Vagina (tissue), 2 donors: ENCODE measurements at regions not wholly inside any gene's neighbourhood (a gene's known extent, or its start where the extent isn't known, plus 50 kb on each side); places are given as distances from the start of the nearest gene placed in this dataset.

Experiments used
- CTCF ChIP-seq, 3 experiments: fragments of 450-650 bp in 2 of 3; fragments of 200-600 bp in 1 of 3; sonication (generic) in 1 of 3; IDR thresholded peaks; one replicate each; pipeline ENCODE4 v1.5.1; 2017 to 2019; ENCODE audit warnings: antibody characterized with exemption in 3 of 3, mild to moderate bottlenecking in 2 of 3, moderate library complexity in 2 of 3
- POLR2AphosphoS5 ChIP-seq, 2 donors: sonication (generic); formaldehyde crosslinking; IDR thresholded peaks; one replicate each; pipeline ENCODE4 v1.9.0; 2017; ENCODE audit warnings: antibody characterized with exemption in 2 of 2, mild to moderate bottlenecking in 2 of 2, low read depth in 1 of 2; ENCODE audit not compliant: insufficient read depth in 1 of 2

DNA sequence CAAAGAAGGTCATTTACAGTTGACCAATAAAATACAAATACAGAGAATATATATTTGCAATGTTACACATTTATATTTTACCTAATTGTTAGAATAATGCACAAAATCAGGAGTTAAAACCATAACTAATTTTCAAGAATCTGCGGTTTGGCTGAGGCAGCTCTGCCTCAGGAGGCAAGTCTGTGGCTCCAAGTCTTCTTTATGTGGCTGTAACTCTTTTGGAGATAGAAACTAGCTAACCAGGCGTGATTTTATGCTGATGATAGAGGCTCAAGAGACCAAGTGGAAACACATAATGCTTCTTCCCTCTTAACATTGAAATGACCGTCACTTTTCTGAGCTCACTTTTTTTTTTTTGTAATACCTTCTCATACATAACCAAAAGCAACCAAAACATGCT lies 744.7 kb upstream of the CXADR start:
- no peak for TF ChIP-seq CTCF (IDR thresholded peaks at IDR 0.05)
- TF ChIP-seq POLR2AphosphoS5 (IDR thresholded peaks at IDR 0.05; ENCODE audit: insufficient read depth in 1 of 2, low read depth in 1 of 2) = no peak
